Natural killer cell (primary cell): ENCODE measurements at regions not wholly inside any gene's neighbourhood (a gene's known extent, or its start where the extent isn't known, plus 50 kb on each side); places are given as distances from the start of the nearest gene placed in this dataset.

Experiments used
- ATAC-seq, 3 donors: fragments of 150-1000 bp in 2 of 3; fragments of 200-7000 bp in 1 of 3; cut with Tn5 transposase; 1 replicate in 1 of 3; 2 replicates in 2 of 3; pipeline ENCODE4 v1.10.0; 2021; ENCODE audit warnings: mild to moderate bottlenecking in 2 of 3, moderate library complexity in 2 of 3
- DNase-seq, 2 donors: peaks; one replicate each; pipeline versions ENCODE4 v3.0.0 to v3.0.0-alpha.2; 2013 to 2021; ENCODE audit warnings: mixed read lengths in 1 of 2
- H3K27ac ChIP-seq: one replicate; pipeline ENCODE4 v1.5.1; 2013; ENCODE audit warnings: mild to moderate bottlenecking, low read length
- H3K27me3 ChIP-seq: one replicate; pipeline ENCODE4 v1.6.1; 2013; ENCODE audit warnings: low read length; ENCODE audit not compliant: control insufficient read depth, insufficient read depth
- H3K36me3 ChIP-seq: one replicate; pipeline ENCODE4 v1.6.1; 2013; ENCODE audit warnings: low read length; ENCODE audit not compliant: control insufficient read depth, insufficient read depth
- H3K4me1 ChIP-seq: one replicate; pipeline ENCODE4 v1.6.1; 2013; ENCODE audit warnings: low read length; ENCODE audit not compliant: control insufficient read depth, insufficient read depth
- H3K4me3 ChIP-seq: one replicate; pipeline ENCODE4 v1.5.1; 2013; ENCODE audit warnings: low read length
- H3K9me3 ChIP-seq: one replicate; pipeline ENCODE4 v1.6.1; 2013; ENCODE audit warnings: low read length; ENCODE audit not compliant: control insufficient read depth, insufficient read depth
- H3K27ac Mint-ChIP-seq, 2 donors: one replicate each; pipeline ENCODE4 v1.8.0; 2022; ENCODE audit warnings: mild to moderate bottlenecking in 2 of 2, mixed read lengths in 2 of 2, moderate library complexity in 1 of 2
- H3K27me3 Mint-ChIP-seq, 2 donors: one replicate each; pipeline ENCODE4 v1.8.0; 2022; ENCODE audit warnings: low read depth in 2 of 2, mixed read lengths in 2 of 2
- H3K36me3 Mint-ChIP-seq: one replicate; pipeline ENCODE4 v1.8.0; 2022; ENCODE audit warnings: mixed read lengths
- H3K4me1 Mint-ChIP-seq, 2 donors: one replicate each; pipeline ENCODE4 v1.8.0; 2022; ENCODE audit warnings: mixed read lengths in 2 of 2
- H3K4me3 Mint-ChIP-seq: one replicate; pipeline ENCODE4 v1.8.0; 2022; ENCODE audit warnings: mild to moderate bottlenecking, moderate library complexity, mixed read lengths
- H3K9me3 Mint-ChIP-seq, 2 donors: one replicate each; pipeline ENCODE4 v1.8.0; 2022; ENCODE audit warnings: mixed read lengths in 2 of 2
- WGBS: methylation state at CpG from one replicate; pipeline ENCODE4 v1.1.7; 2013; ENCODE audit warnings: missing lambda C conversion rate; ENCODE audit not compliant: insufficient coverage; 5-methylcytosine and 5-hydroxymethylcytosine counted together
- intact Hi-C: fragments of 100-400 bp; cut with micrococcal nuclease; formaldehyde crosslinking; loops from one replicate; pipeline ENCODE4 v1.14.2; 2022
- TF ChIP-seq, protein P1 (sequence below): fragments of 200-600 bp; IDR thresholded peaks from one replicate; pipeline ENCODE4 v1.8.0; 2022; ENCODE audit warnings: antibody characterized with exemption

GRCh38 chr12:25615119-25615518, 62.0 kb upstream of the LMNTD1 start:
- no peaks in the 10 kb centered on the region for H3K9me3 ChIP-seq
- TF ChIP-seq, protein P1, sequence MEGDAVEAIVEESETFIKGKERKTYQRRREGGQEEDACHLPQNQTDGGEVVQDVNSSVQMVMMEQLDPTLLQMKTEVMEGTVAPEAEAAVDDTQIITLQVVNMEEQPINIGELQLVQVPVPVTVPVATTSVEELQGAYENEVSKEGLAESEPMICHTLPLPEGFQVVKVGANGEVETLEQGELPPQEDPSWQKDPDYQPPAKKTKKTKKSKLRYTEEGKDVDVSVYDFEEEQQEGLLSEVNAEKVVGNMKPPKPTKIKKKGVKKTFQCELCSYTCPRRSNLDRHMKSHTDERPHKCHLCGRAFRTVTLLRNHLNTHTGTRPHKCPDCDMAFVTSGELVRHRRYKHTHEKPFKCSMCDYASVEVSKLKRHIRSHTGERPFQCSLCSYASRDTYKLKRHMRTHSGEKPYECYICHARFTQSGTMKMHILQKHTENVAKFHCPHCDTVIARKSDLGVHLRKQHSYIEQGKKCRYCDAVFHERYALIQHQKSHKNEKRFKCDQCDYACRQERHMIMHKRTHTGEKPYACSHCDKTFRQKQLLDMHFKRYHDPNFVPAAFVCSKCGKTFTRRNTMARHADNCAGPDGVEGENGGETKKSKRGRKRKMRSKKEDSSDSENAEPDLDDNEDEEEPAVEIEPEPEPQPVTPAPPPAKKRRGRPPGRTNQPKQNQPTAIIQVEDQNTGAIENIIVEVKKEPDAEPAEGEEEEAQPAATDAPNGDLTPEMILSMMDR: no peak
- Mint-ChIP-seq H3K4me1 (no peaks in the 10 kb centered on the region), H3K9me3 (no peaks in the 10 kb centered on the region), H3K36me3 (no peaks in the 10 kb centered on the region), H3K27me3 (peaks cover 5 to 15% of the 10 kb centered on the region in 2 donors), H3K27ac (no peak overlapping the region), H3K4me3 (no peak overlapping the region)
- 50% methylated on average over 3 of the region's 3 CpGs for WGBS
- H3K27me3 ChIP-seq: no peaks in the 10 kb centered on the region
- ATAC-seq: no peak
- H3K27ac ChIP-seq: no peak overlapping the region
- DNase-seq: no peak
- no peak overlapping the region for H3K4me3 ChIP-seq
- no peaks in the 10 kb centered on the region for H3K36me3 ChIP-seq
- no peaks in the 10 kb centered on the region for H3K4me1 ChIP-seq
- intact Hi-C loops: no loop called here

DNA sequence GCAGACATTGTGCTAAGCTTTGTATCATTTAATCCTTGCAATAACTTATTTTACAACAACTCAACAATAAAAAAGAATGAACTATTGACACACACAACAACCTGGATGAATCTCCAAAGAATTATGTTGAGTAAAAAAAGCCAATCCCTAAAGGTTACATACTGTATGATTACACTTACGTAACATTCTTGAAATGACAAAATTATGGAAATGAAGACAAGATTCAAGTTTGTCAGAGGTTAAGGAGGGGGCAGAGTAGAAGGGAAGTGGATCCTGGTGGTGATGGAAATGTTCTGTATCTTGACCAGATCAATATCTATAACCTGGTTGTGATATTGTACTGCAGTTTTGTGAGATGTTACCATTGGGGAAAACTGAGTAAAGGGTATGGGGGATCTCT, 63.2 kb upstream of the LMNTD1 start:
- Mint-ChIP-seq H3K27me3 (peaks cover 5% of the 10 kb centered on the region in 2 donors), H3K36me3 (no peaks in the 10 kb centered on the region), H3K4me1 (no peaks in the 10 kb centered on the region), H3K9me3 (no peaks in the 10 kb centered on the region), H3K4me3 (no peak overlapping the region), H3K27ac (no peak overlapping the region)
- WGBS: 100% methylated on average over 1 of the region's 1 CpG
- Histone ChIP-seq H3K4me1 (no peaks in the 10 kb centered on the region), H3K36me3 (no peaks in the 10 kb centered on the region), H3K9me3 (no peaks in the 10 kb centered on the region), H3K27me3 (no peaks in the 10 kb centered on the region), H3K27ac (no peak overlapping the region), H3K4me3 (no peak overlapping the region)
- intact Hi-C loops: no loop called here
- DNase-seq (no peak), ATAC-seq (no peak)
- TF ChIP-seq, protein P1: no peak

- WGBS: 85% methylated on average over 1 of the region's 1 CpG
- no peak overlapping the region for H3K4me3 ChIP-seq
- TF ChIP-seq, protein P1: no peak
Measured at GRCh38 chr12:25617991-25618390, 64.9 kb upstream of the LMNTD1 start.

GRCh38 chr12:25623816-25624215, 70.7 kb upstream of the LMNTD1 start:
- Mint-ChIP-seq H3K4me1 (no peaks in the 10 kb centered on the region), H3K9me3 (no peaks in the 10 kb centered on the region), H3K27ac (no peak overlapping the region), H3K36me3 (no peaks in the 10 kb centered on the region), H3K4me3 (no peak overlapping the region), H3K27me3 (no peaks in the 10 kb centered on the region)
- Histone ChIP-seq H3K9me3 (no peaks in the 10 kb centered on the region), H3K27ac (no peak overlapping the region), H3K4me1 (no peaks in the 10 kb centered on the region), H3K4me3 (no peak overlapping the region), H3K27me3 (no peaks in the 10 kb centered on the region), H3K36me3 (no peaks in the 10 kb centered on the region)
- DNase-seq (no peak), ATAC-seq (no peak)
- intact Hi-C loops: no loop called here
- WGBS: 84% methylated on average over 1 of the region's 1 CpG
- TF ChIP-seq, protein P1: no peak

More at GRCh38 chr12:25617991-25618390, 64.9 kb upstream of the LMNTD1 start:
- Histone ChIP-seq H3K27me3 (no peaks in the 10 kb centered on the region), H3K4me1 (no peaks in the 10 kb centered on the region), H3K9me3 (no peaks in the 10 kb centered on the region), H3K36me3 (no peaks in the 10 kb centered on the region), H3K27ac (no peak overlapping the region)
- Mint-ChIP-seq H3K36me3 (no peaks in the 10 kb centered on the region), H3K27me3 (peaks cover 0 to 2% of the 10 kb centered on the region in 2 donors), H3K27ac (no peak overlapping the region), H3K9me3 (no peaks in the 10 kb centered on the region), H3K4me1 (no peaks in the 10 kb centered on the region), H3K4me3 (no peak overlapping the region)
- intact Hi-C loops: no loop called here
- ATAC-seq (no peak), DNase-seq (no peak)
